ENCODE measurements at regions not wholly inside any gene's neighbourhood (a gene's known extent, or its start where the extent isn't known, plus 50 kb on each side); places are given as distances from the start of the nearest gene placed in this dataset.

- H3K4ac ChIP-seq (replicated peaks; ENCODE audit: insufficient read length, low read depth, low read length) = no peak overlapping the region
- FAIRE-seq = no peak
- H3K79me1 ChIP-seq (ENCODE audit: low read depth, low read length) = no peaks in the 10 kb centered on the region
- no peak overlapping the region for H3K14ac ChIP-seq (ENCODE audit: insufficient read length)
- CTCF ChIA-PET (ENCODE audit: partially characterized antibody) = interaction anchor here (0.8 to 2.2 kb wide), 7 partner anchors 8 to 248 kb away, joined by 3 to 10 read pairs (median 3); no protein-coding TSS in a partner anchor
- POLR2A ChIA-PET (ENCODE audit: partially characterized antibody) = interaction anchor here (1.9 kb wide), 1 partner anchor 304 kb away, joined by 4 read pairs; the partner anchor contains the start of gene POP4
- H3K18ac ChIP-seq (ENCODE audit: extremely low read depth, low read length) = no peak overlapping the region
- peaks cover 1% of the 10 kb centered on the region; the same call in 1 of the 2 replicates for H3K23me2 ChIP-seq (ENCODE audit: low read depth, low read length)
- no peak overlapping the region for H2BK20ac ChIP-seq (ENCODE audit: low read length)
- WGBS, 2 experiments (ENCODE audit: extremely low coverage in 1 of 2, insufficient coverage in 1 of 2, insufficient read length in 1 of 2, insufficient replicate concordance in 2 of 2, low coverage in 1 of 2, low lambda C conversion rate in 2 of 2, missing lambda C conversion rate in 1 of 2) = 89% methylated on average over 10 of the region's 10 CpGs; no CpG with 5 or more reads in 1 of the 2 experiments
- H3K36me3 ChIP-seq (ENCODE audit: control insufficient read depth in 2 of 4, insufficient read depth in 4 of 4, low read length in 3 of 4) = no peaks in the 10 kb centered on the region
- no peak for TF ChIP-seq KDM5A (IDR thresholded peaks at IDR 0.05; ENCODE audit: low read length)
- H3K4me3 ChIP-seq (ENCODE audit: extremely low read depth in 1 of 4, insufficient read depth in 2 of 4, low read depth in 3 of 4, low read length in 4 of 4) = no peak overlapping the region
- no peak overlapping the region for H3K27ac ChIP-seq (ENCODE audit: low read depth, low read length)
- no peak overlapping the region for H2BK5ac ChIP-seq (ENCODE audit: low read depth, low read length)
- no peak overlapping the region for H3K23ac ChIP-seq (ENCODE audit: insufficient read length)
- H2AFZ ChIP-seq (ENCODE audit: low read length) = no peak overlapping the region
- no peak overlapping the region for H2BK12ac ChIP-seq (ENCODE audit: low read depth, low read length)
- H3K79me2 ChIP-seq (ENCODE audit: control insufficient read depth in 1 of 2, insufficient read depth in 2 of 2, low read length in 2 of 2) = no peaks in the 10 kb centered on the region
- no peaks in the 10 kb centered on the region for H4K20me1 ChIP-seq (replicated peaks in 1 of 2; ENCODE audit: control insufficient read depth in 1 of 2, insufficient read depth in 2 of 2, low read length in 2 of 2)
- no peak overlapping the region for H4K5ac ChIP-seq (ENCODE audit: insufficient read length, low read depth, low read length)
- H3K56ac ChIP-seq (replicated peaks; ENCODE audit: insufficient read length, low read depth, low read length) = no peak overlapping the region
- no peaks in the 10 kb centered on the region for H3K9me3 ChIP-seq (ENCODE audit: insufficient read depth in 2 of 2, low read depth in 1 of 2, low read length in 1 of 2)
- H4K91ac ChIP-seq (replicated peaks; ENCODE audit: insufficient read length, low read length) = no peak overlapping the region
- H2AK5ac ChIP-seq (ENCODE audit: low read depth, low read length) = no peak overlapping the region
- no peak overlapping the region for H2BK15ac ChIP-seq (ENCODE audit: low read length)
- no peaks in the 10 kb centered on the region; a peak in 1 of 7 replicates for H3K27me3 ChIP-seq (replicated peaks in 1 of 4; ENCODE audit: control insufficient read depth in 3 of 4, extremely low read depth in 1 of 4, insufficient read depth in 3 of 4, low read length in 3 of 4)
- H3K4me2 ChIP-seq (ENCODE audit: insufficient read depth in 1 of 2, low read depth in 2 of 2, low read length in 2 of 2) = no peak overlapping the region
- no peak overlapping the region for H4K8ac ChIP-seq (ENCODE audit: extremely low read depth, insufficient read depth, low read length)
- H3K9ac ChIP-seq (replicated peaks in 1 of 4; ENCODE audit: extremely low read depth in 1 of 4, low read depth in 3 of 4, low read length in 3 of 4) = no peak overlapping the region
- no peak overlapping the region for H2BK120ac ChIP-seq (replicated peaks; ENCODE audit: low read depth, low read length)
- DNase-seq (ENCODE audit: low read depth in 1 of 2, low spot score in 2 of 2) = no peak
- H3K4me1 ChIP-seq (replicated peaks in 1 of 4; ENCODE audit: control insufficient read depth in 3 of 4, insufficient read depth in 4 of 4, low read length in 3 of 4) = no peaks in the 10 kb centered on the region
Observed at GRCh38 chr19:29302002-29302928, 89.3 kb upstream of the UQCRFS1 start.
